GM12874 (cell line): ENCODE measurements at regions not wholly inside any gene's neighbourhood (a gene's known extent, or its start where the extent isn't known, plus 50 kb on each side); places are given as distances from the start of the nearest gene placed in this dataset.

Source experiments
- CTCF ChIP-seq: IDR thresholded peaks from 2 replicates; pipeline ENCODE4 v1.5.1; 2011; ENCODE audit warnings: low read depth, mild to moderate bottlenecking, control low read depth, low read length, moderate library complexity; ENCODE audit not compliant: insufficient read depth

GRCh38 chr14:49401373-49401772 is 184.8 kb downstream of the RPS29 start:
- TF ChIP-seq CTCF: no peak

- no peak for TF ChIP-seq CTCF
These were observed 189.4 kb downstream of the RPS29 start for GRCh38 chr14:49396801-49397200.

GRCh38 chr14:49381778-49382177 is 204.4 kb downstream of the RPS29 start:
- no peak for TF ChIP-seq CTCF

GRCh38 chr14:49367696-49368095 is 218.5 kb downstream of the RPS29 start:
- TF ChIP-seq CTCF: no peak

- TF ChIP-seq CTCF: no peak
These were observed 219.8 kb downstream of the RPS29 start for GRCh38 chr14:49366416-49366815.

- TF ChIP-seq CTCF: no peak
These were observed 221.4 kb downstream of the RPS29 start for GRCh38 chr14:49364752-49365117.

GRCh38 chr14:49363821-49364751 is 222.1 kb downstream of the RPS29 start:
- no peak for TF ChIP-seq CTCF
